Neural progenitor cell (in vitro differentiated cells): ENCODE measurements at regions not wholly inside any gene's neighbourhood (a gene's known extent, or its start where the extent isn't known, plus 50 kb on each side); places are given as distances from the start of the nearest gene placed in this dataset.

Source experiments
- DNase-seq: peaks from one replicate; pipeline ENCODE4 v3.0.0-alpha.2; 2016; ENCODE audit warnings: low spot score
- H2AFZ ChIP-seq: fragments of 200-600 bp; sonication (generic); replicated peaks from 2 replicates; pipeline ENCODE4 v1.6.1; 2016; ENCODE audit warnings: antibody characterized with exemption
- H3F3A ChIP-seq: fragments of 200-600 bp; sonication (generic); 2 replicates; pipeline ENCODE4 v1.6.1; 2016; ENCODE audit warnings: antibody characterized with exemption, low read depth
- H3K27ac ChIP-seq: fragments of 200-600 bp; sonication (generic); 2 replicates; pipeline ENCODE4 v1.5.1; 2016; ENCODE audit warnings: mild to moderate bottlenecking
- H3K27me3 ChIP-seq: fragments of 200-600 bp; sonication (generic); 2 replicates; pipeline ENCODE4 v1.6.1; 2016; ENCODE audit warnings: mild to moderate bottlenecking, moderate library complexity
- H3K36me3 ChIP-seq: fragments of 200-600 bp; sonication (generic); 2 replicates; pipeline ENCODE4 v1.5.1; 2016
- H3K4me1 ChIP-seq: fragments of 200-600 bp; sonication (generic); 2 replicates; pipeline ENCODE4 v1.6.1; 2016; ENCODE audit warnings: mixed run types
- H3K4me2 ChIP-seq: fragments of 200-600 bp; sonication (generic); 2 replicates; pipeline ENCODE4 v1.6.1; 2016
- H3K4me3 ChIP-seq: fragments of 200-600 bp; sonication (generic); 2 replicates; pipeline ENCODE4 v1.5.1; 2016
- H3K79me2 ChIP-seq: fragments of 200-600 bp; sonication (generic); 2 replicates; pipeline ENCODE4 v1.6.1; 2016; ENCODE audit warnings: low read depth
- H3K9ac ChIP-seq: fragments of 200-600 bp; sonication (generic); 2 replicates; pipeline ENCODE4 v1.6.1; 2016
- H3K9me3 ChIP-seq: fragments of 200-600 bp; sonication (generic); 2 replicates; pipeline ENCODE4 v1.5.1; 2016; ENCODE audit warnings: low read depth
- H4K20me1 ChIP-seq: fragments of 200-600 bp; sonication (generic); 2 replicates; pipeline ENCODE4 v1.6.1; 2016; ENCODE audit warnings: low read depth
- H3K27ac Mint-ChIP-seq: 3 replicates; pipeline ENCODE4 v1.8.0; 2021; ENCODE audit warnings: mixed read lengths
- H3K27me3 Mint-ChIP-seq: 2 replicates; pipeline ENCODE4 v1.8.0; 2022; ENCODE audit warnings: low read depth, mild to moderate bottlenecking, inconsistent platforms, moderate library complexity, mixed read lengths; ENCODE audit not compliant: insufficient read depth
- H3K36me3 Mint-ChIP-seq: 3 replicates; pipeline ENCODE4 v1.8.0; 2021; ENCODE audit warnings: mixed read lengths
- H3K4me1 Mint-ChIP-seq: 3 replicates; pipeline ENCODE4 v1.8.0; 2021; ENCODE audit warnings: mixed read lengths
- H3K4me3 Mint-ChIP-seq: 3 replicates; pipeline ENCODE4 v1.8.0; 2021; ENCODE audit warnings: mild to moderate bottlenecking, moderate library complexity, mixed read lengths
- H3K9me3 Mint-ChIP-seq: 3 replicates; pipeline ENCODE4 v1.8.0; 2020; ENCODE audit warnings: mixed read lengths
- EZH2 ChIP-seq: fragments of 200-600 bp; sonication (generic); IDR thresholded peaks from 2 replicates; pipeline ENCODE4 v1.6.1; 2017; ENCODE audit warnings: antibody characterized with exemption, mild to moderate bottlenecking, moderate library complexity
- EZH2phosphoT487 ChIP-seq: fragments of 200-600 bp; sonication (generic); IDR thresholded peaks from 2 replicates; pipeline ENCODE4 v1.6.1; 2017; ENCODE audit warnings: antibody characterized with exemption
- TF ChIP-seq, protein P1 (sequence below): fragments of 200-600 bp; sonication (generic); IDR thresholded peaks from 2 replicates; pipeline ENCODE4 v1.5.1; 2017; ENCODE audit warnings: antibody characterized with exemption, mild to moderate bottlenecking

DNA sequence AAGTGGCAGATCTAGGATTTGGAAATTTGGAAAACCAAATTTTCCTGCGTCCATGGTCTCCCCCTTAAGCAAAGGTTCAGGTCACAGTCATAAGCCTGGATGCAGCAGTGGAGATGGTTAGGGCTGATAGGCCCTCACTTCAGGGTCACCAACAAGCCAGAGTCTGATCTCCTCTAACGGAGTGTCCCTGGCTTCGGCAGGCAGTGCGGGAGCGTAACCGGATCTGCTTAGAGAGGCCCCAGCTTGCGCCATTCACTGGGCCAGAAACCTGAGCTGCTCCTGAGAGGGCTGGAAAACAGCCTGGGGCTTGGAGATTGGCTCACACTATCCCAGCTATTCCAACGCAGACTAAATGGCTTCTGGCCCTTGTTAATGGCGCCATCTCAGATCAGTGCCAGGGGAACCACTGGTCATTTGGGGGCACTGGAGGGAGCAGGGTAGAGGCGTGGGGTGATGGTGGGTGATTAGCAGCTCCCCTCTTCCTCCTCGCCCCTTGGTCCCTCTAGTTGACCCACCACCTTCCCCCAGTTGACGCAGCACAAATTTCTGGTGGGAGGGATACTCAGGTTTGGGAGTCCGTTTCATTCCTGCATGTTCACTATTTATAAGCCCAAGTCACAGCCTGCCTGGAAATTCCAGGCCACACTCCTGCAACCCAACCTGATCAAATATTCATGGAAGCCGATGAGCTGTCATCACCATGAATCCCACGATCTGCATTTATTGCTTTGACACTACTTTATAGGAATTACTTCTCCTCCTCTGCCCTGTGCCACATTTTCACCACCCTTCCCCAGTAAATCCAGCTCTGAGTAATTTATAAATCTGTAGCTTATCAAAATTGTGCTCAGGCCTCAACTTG, 134.6 kb upstream of the CPEB4 start:
- Histone ChIP-seq H3K4me3 (no peak overlapping the region), H2AFZ (peak overlapping the region; percentile 87), H3K79me2 (no peaks in the 10 kb centered on the region), H3K4me2 (peak overlapping the region; percentile 57), H3K27me3 (no peaks in the 10 kb centered on the region), H4K20me1 (no peaks in the 10 kb centered on the region), H3K36me3 (no peaks in the 10 kb centered on the region), H3K9me3 (no peaks in the 10 kb centered on the region), H3F3A (peaks cover 5% of the 10 kb centered on the region), H3K27ac (no peak overlapping the region), H3K4me1 (peaks cover 23% of the 10 kb centered on the region), H3K9ac (no peak overlapping the region)
- peak; percentile 91 for DNase-seq
- peaks cover 5% of the 10 kb centered on the region for H3K27me3 Mint-ChIP-seq
- peak overlapping the region; percentile 89 for H3K27ac Mint-ChIP-seq
- H3K9me3 Mint-ChIP-seq, result no peaks in the 10 kb centered on the region
- no peaks in the 10 kb centered on the region for H3K36me3 Mint-ChIP-seq
- H3K4me1 Mint-ChIP-seq, result peaks cover 32% of the 10 kb centered on the region
- no peak for TF ChIP-seq EZH2
- TF ChIP-seq, protein P1, sequence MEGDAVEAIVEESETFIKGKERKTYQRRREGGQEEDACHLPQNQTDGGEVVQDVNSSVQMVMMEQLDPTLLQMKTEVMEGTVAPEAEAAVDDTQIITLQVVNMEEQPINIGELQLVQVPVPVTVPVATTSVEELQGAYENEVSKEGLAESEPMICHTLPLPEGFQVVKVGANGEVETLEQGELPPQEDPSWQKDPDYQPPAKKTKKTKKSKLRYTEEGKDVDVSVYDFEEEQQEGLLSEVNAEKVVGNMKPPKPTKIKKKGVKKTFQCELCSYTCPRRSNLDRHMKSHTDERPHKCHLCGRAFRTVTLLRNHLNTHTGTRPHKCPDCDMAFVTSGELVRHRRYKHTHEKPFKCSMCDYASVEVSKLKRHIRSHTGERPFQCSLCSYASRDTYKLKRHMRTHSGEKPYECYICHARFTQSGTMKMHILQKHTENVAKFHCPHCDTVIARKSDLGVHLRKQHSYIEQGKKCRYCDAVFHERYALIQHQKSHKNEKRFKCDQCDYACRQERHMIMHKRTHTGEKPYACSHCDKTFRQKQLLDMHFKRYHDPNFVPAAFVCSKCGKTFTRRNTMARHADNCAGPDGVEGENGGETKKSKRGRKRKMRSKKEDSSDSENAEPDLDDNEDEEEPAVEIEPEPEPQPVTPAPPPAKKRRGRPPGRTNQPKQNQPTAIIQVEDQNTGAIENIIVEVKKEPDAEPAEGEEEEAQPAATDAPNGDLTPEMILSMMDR, result no peak
- TF ChIP-seq EZH2phosphoT487, result no peak
- H3K4me3 Mint-ChIP-seq, result no peak overlapping the region

DNA sequence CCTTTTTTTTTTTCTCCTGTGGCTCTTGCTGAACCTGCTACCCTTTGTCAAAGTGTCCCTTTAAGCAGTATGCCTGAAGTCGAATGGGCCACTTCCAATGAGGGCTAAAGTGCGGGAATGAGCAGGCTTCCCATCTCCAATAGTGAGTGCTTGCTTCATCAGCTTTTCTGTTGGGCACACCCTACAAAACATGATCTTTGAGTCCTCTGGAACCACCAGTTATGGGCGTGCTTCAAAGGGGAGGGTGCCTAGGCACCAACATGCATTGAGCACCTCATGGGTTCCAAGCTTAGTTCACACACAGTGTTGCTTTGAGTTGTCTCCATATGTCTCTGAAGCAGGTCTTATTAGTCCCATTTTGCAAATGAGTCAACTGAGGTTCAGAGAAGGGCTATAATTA, 132.8 kb upstream of the CPEB4 start:
- Histone ChIP-seq H3K9me3 (no peaks in the 10 kb centered on the region), H3K4me3 (no peak overlapping the region), H3K27ac (no peak overlapping the region), H3K4me2 (no peak overlapping the region), H2AFZ (no peak overlapping the region), H3K9ac (no peak overlapping the region), H3K4me1 (peaks cover 23% of the 10 kb centered on the region), H3F3A (peaks cover 5% of the 10 kb centered on the region), H3K79me2 (no peaks in the 10 kb centered on the region), H4K20me1 (no peaks in the 10 kb centered on the region), H3K27me3 (no peaks in the 10 kb centered on the region), H3K36me3 (no peaks in the 10 kb centered on the region)
- no peak for DNase-seq
- Mint-ChIP-seq H3K4me1 (peaks cover 32% of the 10 kb centered on the region), H3K4me3 (no peak overlapping the region), H3K9me3 (no peaks in the 10 kb centered on the region), H3K27ac (no peak overlapping the region), H3K36me3 (no peaks in the 10 kb centered on the region), H3K27me3 (peaks cover 3% of the 10 kb centered on the region)
- no peak for TF ChIP-seq EZH2

DNA sequence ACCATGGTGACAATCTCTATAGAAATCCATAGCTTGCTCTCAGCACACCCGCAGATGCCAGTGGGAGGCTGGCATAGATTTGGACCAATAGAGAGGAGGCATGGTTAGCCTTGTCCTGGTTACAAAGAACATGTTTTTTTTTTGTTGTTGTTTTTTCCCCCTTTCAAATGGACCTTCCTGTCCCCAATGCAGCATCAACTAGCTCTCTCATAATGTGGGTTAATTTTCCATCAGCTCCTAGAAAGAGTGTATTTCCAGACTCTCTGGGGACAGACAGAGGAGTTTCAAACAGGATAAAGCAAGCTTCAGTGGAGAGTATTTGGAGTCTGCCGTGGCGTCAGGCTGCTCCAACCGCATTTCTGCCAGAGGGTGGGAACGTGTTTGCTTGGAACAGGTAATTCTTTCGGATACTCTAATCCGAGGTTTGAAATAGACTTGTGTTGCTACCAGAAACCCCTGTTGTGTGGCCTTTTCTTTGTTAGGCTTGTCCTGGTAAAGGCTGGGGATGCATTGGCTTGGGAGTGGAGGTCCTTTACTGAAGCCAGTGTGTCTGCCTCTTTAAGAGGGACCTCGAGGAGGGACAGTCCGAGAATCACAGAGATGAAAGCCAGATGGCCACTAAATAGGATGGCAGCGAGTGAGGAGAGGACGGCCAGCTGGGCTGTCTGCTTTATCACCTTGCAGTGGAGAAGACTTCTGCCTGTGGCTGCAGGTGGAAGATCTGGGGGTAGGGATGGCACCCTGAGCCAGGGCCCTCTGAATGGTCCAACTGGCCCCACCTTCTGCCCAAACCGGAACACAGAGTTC, 130.5 kb upstream of the CPEB4 start:
- Mint-ChIP-seq H3K27me3 (no peaks in the 10 kb centered on the region), H3K36me3 (no peaks in the 10 kb centered on the region), H3K9me3 (no peaks in the 10 kb centered on the region), H3K4me3 (no peak overlapping the region), H3K4me1 (peaks cover 34% of the 10 kb centered on the region), H3K27ac (no peak overlapping the region)
- Histone ChIP-seq H3K9me3 (no peaks in the 10 kb centered on the region), H3K79me2 (no peaks in the 10 kb centered on the region), H3K36me3 (no peaks in the 10 kb centered on the region), H3K9ac (no peak overlapping the region), H2AFZ (peak overlapping the region; percentile 86), H3K4me3 (no peak overlapping the region), H3K4me1 (peaks cover 23% of the 10 kb centered on the region), H3K27me3 (no peaks in the 10 kb centered on the region), H3K27ac (no peak overlapping the region), H4K20me1 (no peaks in the 10 kb centered on the region), H3K4me2 (peak overlapping the region; percentile 22), H3F3A (peaks cover 5% of the 10 kb centered on the region)
- no peak for TF ChIP-seq EZH2phosphoT487
- no peak for TF ChIP-seq EZH2
- TF ChIP-seq, protein P1, result no peak
- DNase-seq, result no peak
